GM23338 (cell line): ENCODE measurements at regions not wholly inside any gene's neighbourhood (a gene's known extent, or its start where the extent isn't known, plus 50 kb on each side); places are given as distances from the start of the nearest gene placed in this dataset.

Experiments
- EZH2 ChIP-seq: fragments of 200-600 bp; sonication (generic); IDR thresholded peaks from one replicate; pipeline ENCODE4 v1.8.0; 2017; ENCODE audit warnings: antibody characterized with exemption, mild to moderate bottlenecking, low read depth; ENCODE audit not compliant: unreplicated experiment
- JUNB ChIP-seq: IDR thresholded peaks from one replicate; pipeline ENCODE4 v1.6.1; 2016; ENCODE audit warnings: antibody characterized with exemption; ENCODE audit not compliant: unreplicated experiment
- NANOG ChIP-seq: IDR thresholded peaks from 2 replicates; pipeline ENCODE4 v1.6.1; 2016; ENCODE audit warnings: antibody characterized with exemption, borderline replicate concordance
- REST ChIP-seq: IDR thresholded peaks from one replicate; pipeline ENCODE4 v1.6.1; 2018; ENCODE audit warnings: antibody characterized with exemption; ENCODE audit not compliant: unreplicated experiment
- STAT1 ChIP-seq: IDR thresholded peaks from one replicate; pipeline ENCODE4 v1.6.1; 2016; ENCODE audit warnings: antibody characterized with exemption; ENCODE audit not compliant: unreplicated experiment
- ZNF114 ChIP-seq: fragments of 250-450 bp; sonication (Bioruptor Pico); IDR thresholded peaks from 2 replicates; pipeline ENCODE4 v1.5.0; 2020; ENCODE audit warnings: mild to moderate bottlenecking, moderate library complexity
- ZNF462 ChIP-seq: fragments of 250-450 bp; sonication (Bioruptor Pico); IDR thresholded peaks from 2 replicates; pipeline ENCODE4 v1.5.0; 2020; ENCODE audit warnings: mild to moderate bottlenecking, moderate library complexity

- TF ChIP-seq ZNF462 (CRISPR knock-in tag) (no peak), JUNB (no peak), EZH2 (no peak), ZNF114 (CRISPR knock-in tag) (no peak), REST (no peak), STAT1 (no peak), NANOG (no peak)
These were observed 118.1 kb upstream of the SIX2 start (continued) for GRCh38 chr2:45127321-45127720.
